Gastroesophageal sphincter (tissue), 4 donors: ENCODE measurements at regions not wholly inside any gene's neighbourhood (a gene's known extent, or its start where the extent isn't known, plus 50 kb on each side); places are given as distances from the start of the nearest gene placed in this dataset.

Source experiments
- ATAC-seq: fragments of 150-250 bp; one replicate; pipeline ENCODE4 v1.9.1; 2016; ENCODE audit warnings: mild to moderate bottlenecking, moderate library complexity
- H3K27ac ChIP-seq, 4 donors: fragments of 200-600 bp; sonication (generic) in 3 of 4; 1 replicate in 3 of 4; 2 replicates in 1 of 4; pipeline ENCODE4 v1.5.1; 2016 to 2019
- H3K27me3 ChIP-seq: fragments of 200-600 bp; sonication (generic); one replicate; pipeline ENCODE4 v1.5.1; 2019
- H3K36me3 ChIP-seq, 2 donors: fragments of 200-600 bp; sonication (generic); one replicate each; pipeline ENCODE4 v1.5.1; 2019; ENCODE audit warnings: control low read depth in 1 of 2
- H3K4me1 ChIP-seq, 3 donors: fragments of 200-600 bp; sonication (generic); 1 replicate in 2 of 3; 2 replicates in 1 of 3; pipeline ENCODE4 v1.5.1; 2016 to 2019; ENCODE audit warnings: control low read depth in 2 of 3
- H3K4me3 ChIP-seq, 2 donors: fragments of 200-600 bp; sonication (generic); one replicate each; pipeline ENCODE4 v1.5.1; 2019; ENCODE audit warnings: mild to moderate bottlenecking in 1 of 2, moderate library complexity in 1 of 2
- H3K9me3 ChIP-seq, 3 donors: fragments of 200-600 bp; sonication (generic); one replicate each; pipeline ENCODE4 v1.5.1; 2017 to 2019; ENCODE audit warnings: control low read depth in 2 of 3
- EP300 ChIP-seq: sonication (generic); formaldehyde crosslinking; IDR thresholded peaks from one replicate; pipeline ENCODE4 v1.6.1; 2017; ENCODE audit warnings: antibody characterized with exemption, mild to moderate bottlenecking
- POLR2A ChIP-seq, 2 donors: fragments of 450-650 bp; IDR thresholded peaks; one replicate each; pipeline ENCODE4 v1.6.1; 2017; ENCODE audit warnings: antibody characterized with exemption in 2 of 2, mild to moderate bottlenecking in 2 of 2, moderate library complexity in 1 of 2
- POLR2AphosphoS5 ChIP-seq: sonication (generic); formaldehyde crosslinking; IDR thresholded peaks from one replicate; pipeline ENCODE4 v1.6.1; 2017; ENCODE audit warnings: antibody characterized with exemption
- WGBS, 2 donors: methylation state at CpG; one replicate each; pipeline ENCODE4 v1.1.5; 2018; ENCODE audit warnings: low coverage in 1 of 2; 5-methylcytosine and 5-hydroxymethylcytosine counted together
- TF ChIP-seq, protein P1 (sequence below), 4 experiments: fragments of 200-600 bp in 2 of 4; fragments of 450-650 bp in 2 of 4; sonication (generic) in 1 of 4; IDR thresholded peaks; one replicate each; pipeline ENCODE4 v1.5.1; 2017 to 2019; ENCODE audit warnings: antibody characterized with exemption in 4 of 4, mild to moderate bottlenecking in 2 of 4, moderate library complexity in 2 of 4

DNA sequence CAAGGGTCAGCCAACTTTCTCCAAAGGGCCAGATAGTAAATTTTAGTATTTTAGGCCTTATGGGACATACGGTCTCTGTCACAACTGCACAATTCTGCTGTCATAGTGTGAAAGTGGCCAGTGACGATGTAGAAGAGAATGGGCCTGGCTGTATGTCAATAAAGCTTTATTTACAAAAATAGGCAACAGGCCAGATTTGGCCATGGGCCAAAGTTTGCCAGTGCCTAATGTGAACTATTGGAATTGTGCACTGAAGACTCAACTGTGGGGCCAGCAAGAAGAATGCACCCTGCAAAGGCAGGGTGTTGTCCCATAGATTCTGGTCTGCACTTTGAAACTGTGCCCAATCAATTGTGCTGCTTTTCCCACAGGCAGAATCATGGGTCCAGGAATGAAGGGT is 69.4 kb upstream of the PRR23E start:
- WGBS, 2 donors, result 93% methylated on average over 2 of the region's 2 CpGs; no CpG with 5 or more reads in 1 of the 2 donors
- H3K4me3 ChIP-seq, result no peak overlapping the region
- H3K9me3 ChIP-seq, result no peaks in the 10 kb centered on the region
- no peak overlapping the region for H3K27ac ChIP-seq
- no peaks in the 10 kb centered on the region for H3K4me1 ChIP-seq
- no peaks in the 10 kb centered on the region for H3K36me3 ChIP-seq
- peaks cover 40% of the 10 kb centered on the region for H3K27me3 ChIP-seq
- TF ChIP-seq, protein P1, sequence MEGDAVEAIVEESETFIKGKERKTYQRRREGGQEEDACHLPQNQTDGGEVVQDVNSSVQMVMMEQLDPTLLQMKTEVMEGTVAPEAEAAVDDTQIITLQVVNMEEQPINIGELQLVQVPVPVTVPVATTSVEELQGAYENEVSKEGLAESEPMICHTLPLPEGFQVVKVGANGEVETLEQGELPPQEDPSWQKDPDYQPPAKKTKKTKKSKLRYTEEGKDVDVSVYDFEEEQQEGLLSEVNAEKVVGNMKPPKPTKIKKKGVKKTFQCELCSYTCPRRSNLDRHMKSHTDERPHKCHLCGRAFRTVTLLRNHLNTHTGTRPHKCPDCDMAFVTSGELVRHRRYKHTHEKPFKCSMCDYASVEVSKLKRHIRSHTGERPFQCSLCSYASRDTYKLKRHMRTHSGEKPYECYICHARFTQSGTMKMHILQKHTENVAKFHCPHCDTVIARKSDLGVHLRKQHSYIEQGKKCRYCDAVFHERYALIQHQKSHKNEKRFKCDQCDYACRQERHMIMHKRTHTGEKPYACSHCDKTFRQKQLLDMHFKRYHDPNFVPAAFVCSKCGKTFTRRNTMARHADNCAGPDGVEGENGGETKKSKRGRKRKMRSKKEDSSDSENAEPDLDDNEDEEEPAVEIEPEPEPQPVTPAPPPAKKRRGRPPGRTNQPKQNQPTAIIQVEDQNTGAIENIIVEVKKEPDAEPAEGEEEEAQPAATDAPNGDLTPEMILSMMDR (IDR thresholded peaks at IDR 0.05), result no peak
- TF ChIP-seq POLR2AphosphoS5, result no peak
- TF ChIP-seq EP300, result no peak
- no peak for ATAC-seq

DNA sequence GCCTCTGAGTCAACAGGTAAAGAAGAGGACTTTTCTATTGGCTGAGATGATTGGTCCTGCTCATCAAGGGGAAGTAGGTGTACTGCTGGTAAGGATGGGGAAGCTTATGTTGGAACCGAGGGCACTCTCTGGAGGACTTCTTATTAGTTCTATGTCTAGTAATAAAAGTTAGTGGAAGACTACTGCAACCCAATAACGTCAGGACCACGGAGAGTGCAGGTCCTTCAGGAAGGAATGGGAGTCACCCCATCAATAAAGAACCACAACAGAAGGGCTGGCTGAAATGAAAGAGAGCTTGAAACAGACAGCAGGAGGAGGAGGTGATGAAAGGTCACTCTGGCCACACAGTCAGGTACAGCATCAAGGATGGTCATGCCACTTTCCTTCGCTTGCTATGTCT is 68.8 kb upstream of the PRR23E start:
- Histone ChIP-seq H3K9me3 (no peaks in the 10 kb centered on the region), H3K4me1 (no peaks in the 10 kb centered on the region), H3K36me3 (no peaks in the 10 kb centered on the region), H3K27me3 (peaks cover 40% of the 10 kb centered on the region), H3K27ac (no peak overlapping the region), H3K4me3 (no peak overlapping the region)
- 48% methylated on average over 3 of the region's 4 CpGs; no CpG with 5 or more reads in 1 of the 2 donors for WGBS, 2 donors
- TF ChIP-seq, protein P1 (IDR thresholded peaks at IDR 0.05), result no peak
- TF ChIP-seq EP300 (no peak), POLR2AphosphoS5 (no peak)
- no peak for ATAC-seq

DNA sequence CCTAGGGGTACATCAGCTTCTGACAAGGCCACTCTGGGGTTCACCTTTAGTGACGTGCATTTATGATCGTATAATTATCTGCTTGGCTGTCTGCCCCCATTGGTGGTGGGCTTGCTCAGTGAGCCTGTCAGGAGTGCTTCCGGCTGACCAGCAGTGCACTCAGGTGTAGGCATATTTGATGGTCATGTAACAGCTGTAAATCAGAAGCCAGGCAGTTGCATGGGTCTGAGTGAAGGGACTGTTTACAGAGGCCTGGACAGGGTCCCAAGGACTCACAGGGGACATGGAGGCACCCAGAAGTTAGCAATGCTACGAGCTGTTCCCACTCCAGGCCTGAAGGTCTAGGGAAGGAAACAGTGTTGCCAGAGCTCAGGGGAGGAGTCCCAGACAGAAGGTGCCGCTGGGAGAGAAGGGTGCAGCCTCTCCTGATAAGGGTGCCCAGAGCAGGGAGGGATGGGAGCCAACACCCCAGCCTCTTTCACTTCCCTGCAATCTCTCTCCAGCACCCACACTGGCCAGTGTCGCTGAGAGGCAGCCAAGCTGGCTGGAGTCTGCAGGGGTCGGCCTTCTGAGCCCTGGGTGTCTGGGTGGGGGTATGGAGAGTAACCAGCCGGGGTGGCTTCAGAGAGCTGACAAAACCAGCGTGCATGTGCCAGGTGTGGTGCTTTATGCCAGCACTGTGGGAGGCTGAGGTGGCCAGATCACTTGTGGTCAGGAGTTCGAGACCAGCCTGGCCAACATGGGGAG is 61.3 kb upstream of the PRR23E start:
- no peaks in the 10 kb centered on the region for H3K36me3 ChIP-seq
- ATAC-seq, result no peak
- peaks cover 16% of the 10 kb centered on the region for H3K27me3 ChIP-seq
- H3K27ac ChIP-seq, result no peak overlapping the region
- no peak for TF ChIP-seq POLR2A (IDR thresholded peaks at IDR 0.05)
- TF ChIP-seq, protein P1 (IDR thresholded peaks at IDR 0.05), result no peak
- TF ChIP-seq EP300, result no peak
- TF ChIP-seq POLR2AphosphoS5, result no peak
- H3K4me1 ChIP-seq, result peaks cover 0 to 25% (median 8%) of the 10 kb centered on the region in 3 donors
- 64 to 68% methylated on average over 2 to 3 of the region's 10 CpGs for WGBS, 2 donors
- no peak overlapping the region for H3K4me3 ChIP-seq
- H3K9me3 ChIP-seq, result no peaks in the 10 kb centered on the region

DNA sequence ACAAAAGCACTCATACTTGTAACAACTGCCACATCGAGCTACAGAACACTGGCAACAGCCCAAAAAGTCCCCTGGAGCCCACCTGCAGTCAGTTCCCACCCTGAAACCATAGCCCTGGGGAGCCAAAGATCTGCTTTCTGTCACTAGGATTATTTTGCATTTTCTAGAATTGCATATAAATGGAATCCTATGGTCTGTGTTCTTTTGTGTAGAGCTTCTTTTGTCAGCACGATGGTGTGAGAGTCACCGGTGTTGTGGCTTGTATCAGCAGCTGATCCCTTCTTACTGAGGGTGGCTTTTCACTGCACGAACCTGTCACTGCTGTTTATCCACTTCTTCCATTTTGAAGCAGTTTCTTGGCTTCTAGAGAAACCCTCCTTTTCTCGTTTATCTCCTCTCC is 60.1 kb upstream of the PRR23E start:
- H3K9me3 ChIP-seq, result no peaks in the 10 kb centered on the region
- H3K27ac ChIP-seq, result no peak overlapping the region
- H3K27me3 ChIP-seq, result peaks cover 7% of the 10 kb centered on the region
- no peak for ATAC-seq
- TF ChIP-seq POLR2A (IDR thresholded peaks at IDR 0.05) (no peak), EP300 (no peak), POLR2AphosphoS5 (no peak)
- TF ChIP-seq, protein P1 (IDR thresholded peaks at IDR 0.05), result no peak
- no peak overlapping the region for H3K4me3 ChIP-seq
- peaks cover 0 to 25% (median 8%) of the 10 kb centered on the region in 3 donors for H3K4me1 ChIP-seq
- 31 to 70% methylated on average over 5 of the region's 5 CpGs for WGBS, 2 donors
- no peaks in the 10 kb centered on the region for H3K36me3 ChIP-seq

DNA sequence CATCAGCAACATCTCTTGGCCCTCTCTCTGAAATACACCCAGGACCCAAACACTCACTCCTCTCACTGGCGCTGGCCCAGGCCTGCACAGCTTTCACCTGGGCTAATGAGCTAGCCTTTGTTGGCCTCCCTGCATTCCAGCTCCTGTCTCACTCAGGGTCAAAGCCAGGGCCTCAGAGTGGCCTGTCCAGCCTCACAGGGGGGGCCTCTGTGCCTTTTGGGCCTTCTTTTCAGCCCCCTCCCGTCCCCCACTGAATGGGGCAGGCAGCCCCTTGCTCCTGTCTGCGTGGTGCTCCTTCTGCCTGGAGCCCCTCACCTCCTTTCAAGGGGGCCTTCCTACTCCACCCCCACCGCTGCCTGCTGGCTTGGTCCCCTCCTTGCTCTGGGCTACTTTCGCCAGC is 59.0 kb upstream of the PRR23E start:
- H3K27me3 ChIP-seq, result peaks cover 6% of the 10 kb centered on the region
- WGBS, 2 donors, result 100% methylated on average over 4 of the region's 5 CpGs; no CpG with 5 or more reads in 1 of the 2 donors
- H3K9me3 ChIP-seq, result no peaks in the 10 kb centered on the region
- no peak for ATAC-seq
- H3K27ac ChIP-seq, result no peak overlapping the region
- no peak overlapping the region for H3K4me3 ChIP-seq
- TF ChIP-seq EP300, result no peak
- no peak for TF ChIP-seq POLR2A (IDR thresholded peaks at IDR 0.05)
- no peak for TF ChIP-seq POLR2AphosphoS5
- TF ChIP-seq, protein P1 (IDR thresholded peaks at IDR 0.05), result no peak
- H3K4me1 ChIP-seq, result peaks cover 0 to 35% (median 8%) of the 10 kb centered on the region in 3 donors
- H3K36me3 ChIP-seq, result no peaks in the 10 kb centered on the region
